ENCODE measurements at regions not wholly inside any gene's neighbourhood (a gene's known extent, or its start where the extent isn't known, plus 50 kb on each side); places are given as distances from the start of the nearest gene placed in this dataset.
A peak's percentile ranks its signal among the peaks of the same experiment; 100 is the strongest.

DNA sequence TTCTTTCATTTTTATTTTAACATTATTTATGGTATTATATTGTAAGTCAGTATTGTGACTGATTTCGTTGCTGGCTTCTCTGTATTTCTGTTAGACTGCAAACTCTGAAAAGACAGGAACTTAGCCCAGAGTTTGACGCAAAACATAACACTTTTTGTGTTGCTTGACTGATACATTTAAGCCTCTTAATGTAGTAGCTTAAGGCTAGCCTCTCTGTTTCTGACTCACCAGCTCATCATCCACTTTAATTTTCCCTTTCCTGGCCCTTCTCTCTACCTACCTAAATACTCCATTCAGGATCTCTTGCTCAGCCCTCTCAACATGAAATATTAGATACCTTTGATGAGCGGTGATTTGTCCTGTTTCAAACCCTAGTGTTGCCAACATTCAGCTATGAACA is 420.6 kb downstream of the LRFN5 start:
- Mint-ChIP-seq H3K27ac (no peak overlapping the region), H3K9me3 (peaks cover 1% of the 10 kb centered on the region), H3K4me3 (no peak overlapping the region), H3K4me1 (no peaks in the 10 kb centered on the region), H3K27me3 (no peaks in the 10 kb centered on the region), H3K36me3 (no peaks in the 10 kb centered on the region)
- no peak for DNase-seq (ENCODE audit: low spot score in 2 of 2)
- ATAC-seq (ENCODE audit: low read depth): no peak

GRCh38 chr14:42023452-42023851 is 416.8 kb downstream of the LRFN5 start:
- Mint-ChIP-seq H3K27ac (no peak overlapping the region), H3K4me1 (no peaks in the 10 kb centered on the region), H3K4me3 (no peak overlapping the region), H3K27me3 (no peaks in the 10 kb centered on the region), H3K9me3 (peaks cover 5% of the 10 kb centered on the region), H3K36me3 (no peaks in the 10 kb centered on the region)
- ATAC-seq (ENCODE audit: low read depth): no peak
- DNase-seq (ENCODE audit: low spot score in 2 of 2): no peak

DNA sequence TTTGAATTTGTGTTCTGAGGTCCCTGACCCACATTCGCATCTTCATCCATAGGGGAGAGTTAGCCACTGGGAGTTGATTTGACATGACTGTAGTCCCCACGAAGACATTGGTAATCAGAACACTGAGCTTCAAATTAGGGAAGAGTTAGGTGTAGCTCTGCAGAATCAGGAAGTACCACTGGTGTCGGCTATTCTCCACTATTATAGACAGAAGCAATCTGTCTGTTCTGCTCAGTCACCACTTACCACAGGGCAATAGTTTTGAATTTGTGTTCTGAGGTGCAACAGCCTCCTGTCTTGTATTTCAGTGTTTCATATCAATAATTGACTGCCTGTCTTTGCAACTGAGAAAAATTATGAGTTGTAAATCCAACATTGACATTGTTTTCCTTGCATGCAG is 407.6 kb downstream of the LRFN5 start:
- DNase-seq (ENCODE audit: low spot score in 2 of 2) (no peak), ATAC-seq (ENCODE audit: low read depth) (peak; percentile 41)
- Mint-ChIP-seq H3K27me3 (no peaks in the 10 kb centered on the region), H3K4me1 (peaks cover 4% of the 10 kb centered on the region), H3K36me3 (no peaks in the 10 kb centered on the region), H3K9me3 (peaks cover 5% of the 10 kb centered on the region), H3K4me3 (no peak overlapping the region), H3K27ac (no peak overlapping the region)

DNA sequence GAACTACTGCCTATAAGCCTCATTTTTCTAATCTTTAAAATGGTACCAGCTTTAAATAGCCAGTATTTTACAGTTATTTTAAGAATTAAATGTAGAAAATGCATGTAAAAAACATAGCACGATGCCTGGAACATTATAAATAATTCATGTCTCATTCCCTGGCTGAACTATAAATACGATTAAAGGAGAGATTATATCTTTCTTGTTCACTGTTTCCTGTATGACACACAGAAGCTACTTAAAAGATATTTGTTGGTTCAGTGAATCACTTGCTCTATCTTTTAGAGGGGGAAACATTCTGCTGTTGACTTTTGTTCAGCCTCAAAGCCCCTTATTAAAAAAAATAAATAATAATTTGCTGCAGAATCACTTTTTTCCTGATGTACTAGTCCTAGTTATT is 406.9 kb downstream of the LRFN5 start:
- H3K36me3 Mint-ChIP-seq: no peaks in the 10 kb centered on the region
- H3K27me3 Mint-ChIP-seq: no peaks in the 10 kb centered on the region
- no peak overlapping the region for H3K27ac Mint-ChIP-seq
- DNase-seq (ENCODE audit: low spot score in 2 of 2): no peak
- no peak for ATAC-seq (ENCODE audit: low read depth)
- peaks cover 5% of the 10 kb centered on the region for H3K9me3 Mint-ChIP-seq
- no peak overlapping the region for H3K4me3 Mint-ChIP-seq
- H3K4me1 Mint-ChIP-seq: peaks cover 4% of the 10 kb centered on the region

DNA sequence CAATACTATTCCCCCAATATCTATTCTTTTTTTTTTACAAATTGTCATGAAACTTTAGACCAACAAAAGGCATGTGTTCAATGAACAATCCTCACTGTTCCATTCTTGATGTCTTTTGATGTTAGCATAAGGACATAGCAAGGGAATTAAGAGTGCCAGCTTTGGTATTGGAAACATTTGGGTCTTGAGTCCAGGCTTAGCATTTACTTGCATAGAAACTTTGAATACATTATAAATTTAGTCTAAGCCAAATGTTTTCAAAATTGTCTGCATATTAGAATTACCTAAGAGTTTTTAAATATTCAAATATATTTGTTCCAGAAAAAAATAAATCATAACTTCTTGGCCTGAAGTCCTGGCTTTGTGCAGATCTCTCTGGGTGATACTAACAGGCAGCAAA is 406.5 kb downstream of the LRFN5 start:
- Mint-ChIP-seq H3K4me1 (peaks cover 4% of the 10 kb centered on the region), H3K27me3 (no peaks in the 10 kb centered on the region), H3K36me3 (no peaks in the 10 kb centered on the region), H3K27ac (no peak overlapping the region), H3K9me3 (peaks cover 6% of the 10 kb centered on the region), H3K4me3 (no peak overlapping the region)
- DNase-seq (ENCODE audit: low spot score in 2 of 2) (no peak), ATAC-seq (ENCODE audit: low read depth) (no peak)

DNA sequence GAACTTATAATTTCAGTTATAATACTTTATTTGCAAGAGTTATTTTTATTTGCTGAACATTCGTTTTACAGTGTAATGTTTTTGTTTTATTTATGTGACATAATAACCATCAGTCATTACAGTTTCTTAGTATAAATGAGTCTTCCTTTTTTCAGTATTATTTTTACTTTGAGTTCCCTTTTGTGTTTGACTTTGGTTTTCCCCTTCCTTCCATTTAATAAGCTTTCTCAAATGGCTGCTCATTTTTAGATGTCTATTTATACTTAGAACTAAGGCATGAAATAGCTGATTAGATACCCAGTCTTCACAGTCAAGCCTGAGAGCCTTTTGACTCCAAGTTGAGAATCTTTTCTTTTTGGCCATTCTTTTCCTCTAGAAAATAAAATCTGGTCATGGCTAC is 404.5 kb downstream of the LRFN5 start:
- peaks cover 4% of the 10 kb centered on the region for H3K4me1 Mint-ChIP-seq
- H3K4me3 Mint-ChIP-seq: no peak overlapping the region
- no peaks in the 10 kb centered on the region for H3K27me3 Mint-ChIP-seq
- peak; percentile 37 for ATAC-seq (ENCODE audit: low read depth)
- peaks cover 6% of the 10 kb centered on the region for H3K9me3 Mint-ChIP-seq
- no peak overlapping the region for H3K27ac Mint-ChIP-seq
- DNase-seq (ENCODE audit: low spot score in 2 of 2): no peak
- no peaks in the 10 kb centered on the region for H3K36me3 Mint-ChIP-seq

DNA sequence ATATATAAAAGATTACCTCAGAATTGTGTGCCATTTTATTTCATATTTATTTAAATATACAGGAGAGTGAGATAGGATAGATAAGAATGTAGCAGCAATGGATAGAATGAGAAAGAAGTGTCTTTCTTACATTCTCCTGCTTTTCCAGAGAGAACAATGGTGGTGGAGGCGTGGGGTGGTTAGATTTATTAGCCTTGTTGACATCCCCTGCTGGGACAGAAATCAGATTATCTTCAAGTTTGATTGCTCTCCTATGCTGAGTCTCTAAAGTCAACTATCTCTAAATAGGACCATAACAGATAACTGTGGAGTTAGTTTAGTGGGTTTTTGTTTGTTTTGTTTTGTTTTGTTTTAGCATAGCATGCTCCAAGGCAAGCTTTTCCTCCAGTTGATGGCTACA is 397.6 kb downstream of the LRFN5 start:
- Mint-ChIP-seq H3K9me3 (peaks cover 1% of the 10 kb centered on the region), H3K36me3 (no peaks in the 10 kb centered on the region), H3K27me3 (no peaks in the 10 kb centered on the region), H3K4me1 (no peaks in the 10 kb centered on the region), H3K27ac (no peak overlapping the region), H3K4me3 (no peak overlapping the region)
- no peak for ATAC-seq (ENCODE audit: low read depth)
- no peak for DNase-seq (ENCODE audit: low spot score in 2 of 2)

- H3K27me3 Mint-ChIP-seq: no peaks in the 10 kb centered on the region
- no peak overlapping the region for H3K4me3 Mint-ChIP-seq
These were observed 395.5 kb downstream of the LRFN5 start for GRCh38 chr14:42002141-42002540.

DNA sequence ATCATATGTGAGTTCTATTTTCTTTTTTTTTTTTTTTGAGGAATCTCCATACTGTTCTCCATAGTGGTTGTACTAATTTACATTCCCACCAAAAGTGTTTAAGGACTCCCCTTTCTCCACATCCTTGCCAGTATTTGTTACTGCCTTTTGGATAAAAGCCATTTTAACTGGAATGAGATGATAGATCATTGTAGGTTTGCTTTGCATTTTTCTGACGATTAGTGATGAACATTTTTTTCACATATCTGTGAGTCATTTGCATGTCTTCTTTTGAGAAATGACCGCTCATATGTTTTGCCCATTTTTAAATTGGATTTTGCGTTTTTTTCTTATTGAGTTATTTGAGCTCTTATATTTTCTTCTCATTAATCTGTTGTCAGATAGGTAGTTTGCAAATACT is 394.8 kb downstream of the LRFN5 start:
- ATAC-seq (ENCODE audit: low read depth) (no peak), DNase-seq (ENCODE audit: low spot score in 2 of 2) (no peak)
- Mint-ChIP-seq H3K27ac (no peak overlapping the region), H3K9me3 (no peaks in the 10 kb centered on the region), H3K4me1 (no peaks in the 10 kb centered on the region), H3K36me3 (no peaks in the 10 kb centered on the region), H3K27me3 (no peaks in the 10 kb centered on the region), H3K4me3 (no peak overlapping the region)

More at GRCh38 chr14:42002141-42002540, 395.5 kb downstream of the LRFN5 start:
- Mint-ChIP-seq H3K36me3 (no peaks in the 10 kb centered on the region), H3K9me3 (no peaks in the 10 kb centered on the region), H3K27ac (no peak overlapping the region), H3K4me1 (no peaks in the 10 kb centered on the region)
- no peak for DNase-seq (ENCODE audit: low spot score in 2 of 2)
- no peak for ATAC-seq (ENCODE audit: low read depth)

DNA sequence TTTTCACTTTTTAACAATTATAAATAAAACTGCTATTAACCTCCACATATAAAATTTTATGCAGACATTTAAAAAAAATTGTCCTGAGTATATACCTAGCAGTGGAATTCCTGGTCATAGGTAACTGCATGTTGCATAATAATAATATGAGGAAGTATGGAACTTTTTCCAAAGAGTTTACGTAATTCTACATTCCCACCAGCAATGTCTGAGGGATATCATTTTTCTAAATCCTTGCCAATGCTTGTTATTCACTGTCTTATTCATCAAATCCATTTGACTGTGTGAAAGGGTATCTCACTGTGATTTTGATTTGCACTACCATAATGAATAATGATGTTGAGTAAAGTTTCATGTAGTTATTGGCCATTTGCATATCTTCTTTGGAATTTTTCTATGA is 393.8 kb downstream of the LRFN5 start:
- ATAC-seq (ENCODE audit: low read depth): no peak
- Mint-ChIP-seq H3K36me3 (no peaks in the 10 kb centered on the region), H3K27ac (no peak overlapping the region), H3K9me3 (no peaks in the 10 kb centered on the region), H3K4me3 (no peak overlapping the region), H3K27me3 (no peaks in the 10 kb centered on the region), H3K4me1 (no peaks in the 10 kb centered on the region)
- DNase-seq (ENCODE audit: low spot score in 2 of 2): no peak

DNA sequence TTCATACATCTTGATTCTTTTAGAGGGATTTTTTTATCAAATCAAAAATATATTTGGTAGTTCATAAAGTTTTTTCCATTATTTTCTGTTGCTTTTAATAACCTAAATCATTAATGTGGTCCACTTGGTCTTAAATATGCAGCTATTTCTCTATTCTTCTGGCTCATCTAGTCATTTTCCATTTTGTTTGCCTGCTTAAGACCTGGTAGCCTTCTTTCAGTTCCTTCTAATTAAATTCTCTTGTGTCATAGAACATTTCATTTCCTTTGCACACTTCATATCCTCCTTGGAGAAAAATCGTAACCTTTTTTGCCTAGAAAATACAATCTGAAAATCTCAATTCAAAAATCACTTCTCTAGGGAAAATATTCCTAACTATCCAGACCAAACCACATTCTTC is 387.0 kb downstream of the LRFN5 start:
- ATAC-seq (ENCODE audit: low read depth) (no peak), DNase-seq (ENCODE audit: low spot score in 2 of 2) (no peak)
- no peak overlapping the region for H3K4me3 Mint-ChIP-seq
- no peak overlapping the region for H3K27ac Mint-ChIP-seq
- H3K9me3 Mint-ChIP-seq: peaks cover 1% of the 10 kb centered on the region
- H3K27me3 Mint-ChIP-seq: no peaks in the 10 kb centered on the region
- no peaks in the 10 kb centered on the region for H3K36me3 Mint-ChIP-seq
- H3K4me1 Mint-ChIP-seq: no peaks in the 10 kb centered on the region

DNA sequence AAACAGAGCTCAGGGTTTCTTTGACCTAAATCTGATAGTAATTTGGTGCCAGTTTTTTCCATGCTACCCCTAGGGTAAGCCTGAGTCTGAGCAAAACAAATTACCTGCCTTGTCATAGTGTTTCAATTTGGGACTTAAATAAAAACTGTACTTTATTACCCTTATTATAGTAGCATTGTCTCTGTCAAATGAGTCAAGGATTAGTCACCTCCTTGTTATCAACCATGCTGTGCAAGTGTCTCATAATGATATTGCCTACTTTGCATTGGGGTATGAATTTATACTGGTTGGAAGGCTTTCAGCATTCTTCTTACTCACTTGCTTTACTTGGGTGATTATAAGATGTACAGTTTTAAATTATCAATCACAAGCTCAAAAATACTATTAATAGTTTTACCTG is 380.0 kb downstream of the LRFN5 start:
- DNase-seq (ENCODE audit: low spot score in 2 of 2) (no peak), ATAC-seq (ENCODE audit: low read depth) (no peak)
- Mint-ChIP-seq H3K27ac (no peak overlapping the region), H3K36me3 (no peaks in the 10 kb centered on the region), H3K27me3 (no peaks in the 10 kb centered on the region), H3K4me1 (peaks cover 3% of the 10 kb centered on the region), H3K9me3 (no peaks in the 10 kb centered on the region), H3K4me3 (no peak overlapping the region)

- Mint-ChIP-seq H3K27me3 (no peaks in the 10 kb centered on the region), H3K4me3 (no peak overlapping the region), H3K27ac (peak overlapping the region; percentile 24), H3K4me1 (peaks cover 3% of the 10 kb centered on the region), H3K36me3 (no peaks in the 10 kb centered on the region), H3K9me3 (peaks cover under 1% of the 10 kb centered on the region)
- ATAC-seq (ENCODE audit: low read depth) (peak; percentile 53), DNase-seq (ENCODE audit: low spot score in 2 of 2) (no peak)
These were observed 379.5 kb downstream of the LRFN5 start for GRCh38 chr14:41986083-41986645.

DNA sequence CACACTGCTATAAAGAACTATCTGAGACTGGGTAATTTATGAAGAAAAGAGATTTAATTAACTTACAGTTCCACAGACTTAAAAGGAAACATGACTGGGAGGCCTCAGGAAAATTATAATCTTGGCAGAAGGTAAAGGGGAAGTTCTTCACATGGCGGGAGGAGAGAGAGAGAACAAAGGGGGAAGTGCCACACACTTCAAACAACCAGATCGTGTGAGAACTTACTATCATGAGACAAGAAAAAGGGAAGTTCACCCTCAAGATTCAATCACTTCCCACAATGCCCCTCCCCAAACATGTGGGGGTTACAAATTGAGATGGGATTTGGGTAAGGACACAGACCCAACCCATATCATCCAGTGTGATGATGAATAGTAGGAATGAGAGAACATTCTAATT is 366.5 kb downstream of the LRFN5 start:
- H3K4me1 Mint-ChIP-seq: no peaks in the 10 kb centered on the region
- ATAC-seq (ENCODE audit: low read depth) (no peak), DNase-seq (ENCODE audit: low spot score in 2 of 2) (no peak)
- H3K9me3 Mint-ChIP-seq: peaks cover 7% of the 10 kb centered on the region
- H3K36me3 Mint-ChIP-seq: peaks cover 1% of the 10 kb centered on the region
- no peak overlapping the region for H3K27ac Mint-ChIP-seq
- no peak overlapping the region for H3K4me3 Mint-ChIP-seq
- no peaks in the 10 kb centered on the region for H3K27me3 Mint-ChIP-seq

DNA sequence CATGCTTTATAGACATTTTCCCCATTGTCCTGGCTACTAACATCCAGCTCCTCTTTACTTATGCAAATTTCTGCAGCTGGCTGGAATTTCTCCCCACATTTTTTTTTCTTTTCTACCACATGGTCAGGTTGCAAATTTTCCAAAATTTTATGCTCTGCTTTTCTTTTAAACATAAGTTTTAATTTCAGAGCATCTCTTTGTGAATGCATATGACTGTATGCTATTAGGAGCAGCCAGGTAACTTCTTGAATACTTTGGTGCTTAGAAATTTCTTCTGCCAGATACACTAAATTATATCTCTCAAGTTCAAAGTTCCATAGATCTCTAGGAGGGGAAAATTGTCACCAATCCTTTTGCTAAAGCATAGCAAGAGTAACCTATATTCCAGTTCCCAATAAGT is 365.9 kb downstream of the LRFN5 start:
- H3K27ac Mint-ChIP-seq: no peak overlapping the region
- H3K36me3 Mint-ChIP-seq: peaks cover 1% of the 10 kb centered on the region
- peaks cover 7% of the 10 kb centered on the region for H3K9me3 Mint-ChIP-seq
- no peaks in the 10 kb centered on the region for H3K27me3 Mint-ChIP-seq
- DNase-seq (ENCODE audit: low spot score in 2 of 2) (no peak), ATAC-seq (ENCODE audit: low read depth) (no peak)
- no peaks in the 10 kb centered on the region for H3K4me1 Mint-ChIP-seq
- no peak overlapping the region for H3K4me3 Mint-ChIP-seq

Measured in memory B cell (primary cell).